HFFc6 (cell line): ENCODE measurements at regions not wholly inside any gene's neighbourhood (a gene's known extent, or its start where the extent isn't known, plus 50 kb on each side); places are given as distances from the start of the nearest gene placed in this dataset.

Experiments used
- DNase-seq: peaks from one replicate; pipeline ENCODE4 v3.0.0-alpha.2; 2018
- H3K27ac Mint-ChIP-seq: 2 replicates; pipeline ENCODE4 v1.8.0; 2020; ENCODE audit warnings: mild to moderate bottlenecking, mixed read lengths
- H3K27me3 Mint-ChIP-seq: 2 replicates; pipeline ENCODE4 v1.8.0; 2021; ENCODE audit warnings: mild to moderate bottlenecking, moderate library complexity, mixed read lengths; ENCODE audit not compliant: insufficient read depth
- H3K36me3 Mint-ChIP-seq: 2 replicates; pipeline ENCODE4 v1.8.0; 2021; ENCODE audit warnings: low read depth, mixed read lengths
- H3K4me1 Mint-ChIP-seq: 2 replicates; pipeline ENCODE4 v1.8.0; 2020; ENCODE audit warnings: low read depth, mixed read lengths
- H3K4me3 Mint-ChIP-seq: 2 replicates; pipeline ENCODE4 v1.8.0; 2020; ENCODE audit warnings: mild to moderate bottlenecking, moderate library complexity, mixed read lengths
- H3K9me3 Mint-ChIP-seq: 2 replicates; pipeline ENCODE4 v1.8.0; 2020; ENCODE audit warnings: mild to moderate bottlenecking, mixed read lengths
- TF ChIP-seq, protein P1 (sequence below): fragments of 200-600 bp; sonication (generic); IDR thresholded peaks from 2 replicates; pipeline ENCODE4 v1.5.0; 2021; ENCODE audit warnings: antibody characterized with exemption, mild to moderate bottlenecking

DNA sequence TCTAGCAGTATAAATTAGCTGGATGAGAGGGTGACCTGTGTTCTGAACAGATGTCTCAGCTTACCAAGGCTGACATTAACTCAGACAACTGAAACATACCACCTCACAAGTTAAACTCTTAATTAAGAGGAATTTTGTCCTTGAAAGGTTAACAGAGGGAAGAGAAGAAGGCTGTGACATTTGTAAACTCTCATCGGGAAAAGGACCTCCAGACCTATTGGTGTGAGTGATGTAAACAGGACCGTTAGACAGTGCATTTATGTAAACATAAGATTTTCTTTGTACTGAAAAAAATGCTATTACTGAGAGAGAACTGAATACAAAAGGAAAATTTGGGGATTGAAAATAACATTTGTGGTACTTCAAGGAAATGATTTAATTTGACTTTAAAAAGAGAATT is 308.4 kb upstream of the DIAPH2 start:
- Mint-ChIP-seq H3K27ac (no peak overlapping the region), H3K4me3 (no peak overlapping the region), H3K27me3 (no peaks in the 10 kb centered on the region), H3K4me1 (peaks cover 4% of the 10 kb centered on the region; the same call in 1 of the 2 replicates), H3K36me3 (no peaks in the 10 kb centered on the region), H3K9me3 (no peaks in the 10 kb centered on the region)
- TF ChIP-seq, protein P1, sequence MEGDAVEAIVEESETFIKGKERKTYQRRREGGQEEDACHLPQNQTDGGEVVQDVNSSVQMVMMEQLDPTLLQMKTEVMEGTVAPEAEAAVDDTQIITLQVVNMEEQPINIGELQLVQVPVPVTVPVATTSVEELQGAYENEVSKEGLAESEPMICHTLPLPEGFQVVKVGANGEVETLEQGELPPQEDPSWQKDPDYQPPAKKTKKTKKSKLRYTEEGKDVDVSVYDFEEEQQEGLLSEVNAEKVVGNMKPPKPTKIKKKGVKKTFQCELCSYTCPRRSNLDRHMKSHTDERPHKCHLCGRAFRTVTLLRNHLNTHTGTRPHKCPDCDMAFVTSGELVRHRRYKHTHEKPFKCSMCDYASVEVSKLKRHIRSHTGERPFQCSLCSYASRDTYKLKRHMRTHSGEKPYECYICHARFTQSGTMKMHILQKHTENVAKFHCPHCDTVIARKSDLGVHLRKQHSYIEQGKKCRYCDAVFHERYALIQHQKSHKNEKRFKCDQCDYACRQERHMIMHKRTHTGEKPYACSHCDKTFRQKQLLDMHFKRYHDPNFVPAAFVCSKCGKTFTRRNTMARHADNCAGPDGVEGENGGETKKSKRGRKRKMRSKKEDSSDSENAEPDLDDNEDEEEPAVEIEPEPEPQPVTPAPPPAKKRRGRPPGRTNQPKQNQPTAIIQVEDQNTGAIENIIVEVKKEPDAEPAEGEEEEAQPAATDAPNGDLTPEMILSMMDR = no peak
- no peak for DNase-seq

DNA sequence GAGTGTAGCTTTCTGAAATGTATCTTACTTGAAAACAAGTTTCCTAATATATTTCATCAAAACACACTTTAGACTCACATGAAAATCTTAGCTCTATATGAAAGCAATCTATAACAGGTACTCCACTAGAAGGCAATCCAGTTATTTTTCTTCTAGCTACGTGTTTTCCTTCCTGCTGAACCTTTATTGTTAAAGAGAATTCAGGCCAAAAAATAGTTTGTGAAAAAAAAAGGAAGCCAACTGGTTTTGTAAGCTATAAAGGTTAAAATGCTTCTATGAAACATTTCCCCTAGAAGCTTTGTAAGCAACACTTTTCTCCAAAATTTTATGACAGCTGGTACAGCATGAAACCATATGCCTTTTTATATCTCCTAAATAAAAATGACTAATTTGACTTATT is 304.7 kb upstream of the DIAPH2 start:
- no peak overlapping the region for H3K27ac Mint-ChIP-seq
- H3K36me3 Mint-ChIP-seq = no peaks in the 10 kb centered on the region
- no peak overlapping the region for H3K4me3 Mint-ChIP-seq
- no peaks in the 10 kb centered on the region for H3K27me3 Mint-ChIP-seq
- TF ChIP-seq, protein P1 = no peak
- no peak for DNase-seq
- H3K9me3 Mint-ChIP-seq = no peaks in the 10 kb centered on the region
- no peaks in the 10 kb centered on the region for H3K4me1 Mint-ChIP-seq

DNA sequence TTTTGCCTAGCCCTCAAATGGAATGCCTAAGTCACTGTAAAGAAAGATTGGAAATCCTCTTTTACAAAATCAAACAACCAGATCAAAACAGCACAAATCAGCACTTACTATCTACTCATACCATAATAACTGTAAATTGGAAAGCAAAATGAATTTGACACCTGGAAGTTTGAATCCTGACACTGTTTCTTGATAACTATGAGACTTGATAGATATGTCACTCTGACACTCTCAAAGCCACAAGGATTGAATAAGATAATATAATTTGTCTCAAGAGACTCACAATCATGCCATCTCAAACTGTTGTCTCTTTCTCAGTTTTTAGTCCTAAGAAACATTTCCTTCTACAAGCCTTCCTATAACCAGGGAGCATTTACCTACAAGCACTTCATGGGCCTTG is 302.6 kb upstream of the DIAPH2 start:
- DNase-seq = no peak
- Mint-ChIP-seq H3K4me1 (no peaks in the 10 kb centered on the region), H3K27ac (no peak overlapping the region), H3K27me3 (no peaks in the 10 kb centered on the region), H3K9me3 (no peaks in the 10 kb centered on the region), H3K36me3 (no peaks in the 10 kb centered on the region), H3K4me3 (no peak overlapping the region)
- TF ChIP-seq, protein P1 = no peak

DNA sequence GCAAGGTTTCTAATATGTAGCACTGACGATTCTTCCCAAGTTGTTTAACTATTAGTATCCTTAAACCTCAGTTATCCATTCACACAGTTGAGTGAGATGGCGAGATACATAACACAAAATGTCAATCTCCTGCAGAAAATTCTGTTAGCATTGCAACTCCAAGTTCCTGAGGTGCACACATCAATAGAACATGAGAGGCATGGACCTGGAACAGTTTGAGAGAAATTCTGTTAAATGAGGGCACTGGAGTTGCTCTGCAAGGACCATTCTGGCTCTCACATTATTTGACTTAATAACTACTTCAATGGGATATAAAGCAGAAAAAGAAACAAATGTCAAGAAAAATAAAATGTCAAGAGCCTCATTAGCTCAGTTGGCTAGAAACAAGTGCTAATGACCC is 301.2 kb upstream of the DIAPH2 start:
- no peaks in the 10 kb centered on the region for H3K36me3 Mint-ChIP-seq
- no peak overlapping the region for H3K4me3 Mint-ChIP-seq
- no peaks in the 10 kb centered on the region for H3K4me1 Mint-ChIP-seq
- no peaks in the 10 kb centered on the region for H3K9me3 Mint-ChIP-seq
- TF ChIP-seq, protein P1 = no peak
- no peaks in the 10 kb centered on the region for H3K27me3 Mint-ChIP-seq
- DNase-seq = no peak
- H3K27ac Mint-ChIP-seq = no peak overlapping the region

DNA sequence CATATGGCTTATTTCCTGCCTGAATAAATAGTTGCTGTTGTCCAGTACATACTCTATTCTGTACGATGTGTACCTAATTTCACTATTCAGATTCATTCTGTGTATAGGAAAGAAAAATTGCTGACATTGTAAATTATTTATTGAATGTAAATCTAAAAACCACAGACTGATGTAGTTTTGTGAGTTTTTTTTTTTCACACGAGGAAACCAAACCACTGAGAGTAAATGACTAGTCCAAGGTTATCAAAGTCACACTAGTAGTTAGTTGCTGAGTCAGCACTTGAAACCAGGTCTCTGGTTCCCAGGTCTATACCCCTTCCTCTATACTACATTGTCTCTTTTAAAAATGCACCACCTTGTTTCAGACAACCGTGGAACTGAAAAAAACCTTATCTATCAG is 298.3 kb upstream of the DIAPH2 start:
- TF ChIP-seq, protein P1 = no peak
- H3K9me3 Mint-ChIP-seq = no peaks in the 10 kb centered on the region
- H3K4me1 Mint-ChIP-seq = peaks cover 11% of the 10 kb centered on the region
- H3K27ac Mint-ChIP-seq = no peak overlapping the region
- no peak overlapping the region for H3K4me3 Mint-ChIP-seq
- DNase-seq = no peak
- H3K36me3 Mint-ChIP-seq = no peaks in the 10 kb centered on the region
- no peaks in the 10 kb centered on the region for H3K27me3 Mint-ChIP-seq

DNA sequence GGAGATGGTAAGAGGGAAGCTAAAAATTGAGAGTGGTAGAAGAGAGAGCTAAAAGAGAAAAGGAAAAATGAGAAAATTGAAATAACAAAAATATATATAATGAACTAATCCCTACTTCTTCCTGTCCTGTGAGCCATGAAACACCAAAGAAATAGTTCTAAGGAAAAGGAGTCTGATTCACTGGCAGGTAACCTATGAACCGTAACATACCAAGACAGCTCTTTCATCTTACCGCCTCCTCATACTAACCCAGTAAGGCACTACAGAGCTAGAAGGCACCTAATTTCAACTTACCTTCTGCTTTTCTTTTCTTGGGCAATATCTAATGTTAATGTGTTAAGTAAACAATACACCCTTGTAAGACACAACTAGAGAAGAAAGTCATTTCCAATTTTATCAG is 297.7 kb upstream of the DIAPH2 start:
- Mint-ChIP-seq H3K27me3 (no peaks in the 10 kb centered on the region), H3K27ac (no peak overlapping the region), H3K4me1 (peaks cover 11% of the 10 kb centered on the region), H3K4me3 (no peak overlapping the region), H3K9me3 (no peaks in the 10 kb centered on the region), H3K36me3 (no peaks in the 10 kb centered on the region)
- TF ChIP-seq, protein P1 = no peak
- DNase-seq = no peak
